ENCODE measurements at regions not wholly inside any gene's neighbourhood (a gene's known extent, or its start where the extent isn't known, plus 50 kb on each side); places are given as distances from the start of the nearest gene placed in this dataset.
"Not testable (repeated sequence)": the region's sequence is repeated elsewhere in the genome, so short reads cannot be mapped to it uniquely, and the experiment has no call there.

GRCh38 chr9:16282718-16283117 lies 587.8 kb downstream of the BNC2 start:
- no peak for DNase-seq

- no peak for DNase-seq
Observed at GRCh38 chr9:16286160-16286559, 584.3 kb downstream of the BNC2 start.

- DNase-seq: no peak
Observed at GRCh38 chr9:16289639-16290038, 580.8 kb downstream of the BNC2 start.

- DNase-seq: no peak
Observed at GRCh38 chr9:16290169-16290568, 580.3 kb downstream of the BNC2 start.

- DNase-seq: no peak
Observed at GRCh38 chr9:16291921-16292320, 578.5 kb downstream of the BNC2 start.

GRCh38 chr9:16293610-16294009 lies 576.9 kb downstream of the BNC2 start:
- no peak for DNase-seq

- DNase-seq: no peak
Observed at GRCh38 chr9:16294133-16294770, 576.2 kb downstream of the BNC2 start.

GRCh38 chr9:16294940-16295339 lies 575.5 kb downstream of the BNC2 start:
- DNase-seq: not testable (repeated sequence)

GRCh38 chr9:16299368-16299767 lies 571.1 kb downstream of the BNC2 start:
- DNase-seq: not testable (repeated sequence)

GRCh38 chr9:16303506-16303905 lies 567.0 kb downstream of the BNC2 start:
- DNase-seq: no peak

- DNase-seq: no peak
Observed at GRCh38 chr9:16304301-16304700, 566.2 kb downstream of the BNC2 start.

- no peak for DNase-seq
Observed at GRCh38 chr9:16306586-16306985, 563.9 kb downstream of the BNC2 start.

GRCh38 chr9:16307626-16308195 lies 562.8 kb downstream of the BNC2 start:
- no peak for DNase-seq

- no peak for DNase-seq
Observed at GRCh38 chr9:16308645-16309044, 561.8 kb downstream of the BNC2 start.

GRCh38 chr9:16309082-16309468 lies 561.4 kb downstream of the BNC2 start:
- DNase-seq: no peak

GRCh38 chr9:16309469-16310271 lies 560.8 kb downstream of the BNC2 start:
- DNase-seq: no peak

GRCh38 chr9:16310278-16311110 lies 560.0 kb downstream of the BNC2 start:
- DNase-seq: no peak

GRCh38 chr9:16312116-16312515 lies 558.4 kb downstream of the BNC2 start:
- DNase-seq: no peak

GRCh38 chr9:16312962-16313546 lies 557.4 kb downstream of the BNC2 start:
- no peak for DNase-seq

GRCh38 chr9:16314476-16314875 lies 556.0 kb downstream of the BNC2 start:
- DNase-seq: no peak

GRCh38 chr9:16315720-16316119 lies 554.8 kb downstream of the BNC2 start:
- no peak for DNase-seq

GRCh38 chr9:16316456-16316855 lies 554.0 kb downstream of the BNC2 start:
- no peak for DNase-seq
